GM12872 (cell line): ENCODE measurements at regions not wholly inside any gene's neighbourhood (a gene's known extent, or its start where the extent isn't known, plus 50 kb on each side); places are given as distances from the start of the nearest gene placed in this dataset.

Source experiments
- CTCF ChIP-seq: IDR thresholded peaks from 3 replicates; pipeline ENCODE4 v1.5.1; 2011; ENCODE audit warnings: low read depth, mild to moderate bottlenecking, low read length, moderate library complexity; ENCODE audit not compliant: insufficient read depth

- no peak for TF ChIP-seq CTCF
Observed at GRCh38 chrX:110915111-110915510, 119.5 kb upstream of the CHRDL1 start.

- no peak for TF ChIP-seq CTCF
Observed at GRCh38 chrX:110914281-110914680, 118.7 kb upstream of the CHRDL1 start.

- TF ChIP-seq CTCF: no peak
Observed at GRCh38 chrX:110881971-110882370, 86.4 kb upstream of the CHRDL1 start.

- TF ChIP-seq CTCF: no peak
Observed at GRCh38 chrX:110877326-110877725, 81.7 kb upstream of the CHRDL1 start.

- TF ChIP-seq CTCF: no peak
Observed at GRCh38 chrX:110871839-110872238, 76.2 kb upstream of the CHRDL1 start.

- no peak for TF ChIP-seq CTCF
Observed at GRCh38 chrX:110866421-110866820, 70.8 kb upstream of the CHRDL1 start.

GRCh38 chrX:110863883-110864282, 68.3 kb upstream of the CHRDL1 start:
- no peak for TF ChIP-seq CTCF

GRCh38 chrX:110858565-110858964, 62.9 kb upstream of the CHRDL1 start:
- TF ChIP-seq CTCF: no peak
